ENCODE measurements at regions not wholly inside any gene's neighbourhood (a gene's known extent, or its start where the extent isn't known, plus 50 kb on each side); places are given as distances from the start of the nearest gene placed in this dataset.

DNA sequence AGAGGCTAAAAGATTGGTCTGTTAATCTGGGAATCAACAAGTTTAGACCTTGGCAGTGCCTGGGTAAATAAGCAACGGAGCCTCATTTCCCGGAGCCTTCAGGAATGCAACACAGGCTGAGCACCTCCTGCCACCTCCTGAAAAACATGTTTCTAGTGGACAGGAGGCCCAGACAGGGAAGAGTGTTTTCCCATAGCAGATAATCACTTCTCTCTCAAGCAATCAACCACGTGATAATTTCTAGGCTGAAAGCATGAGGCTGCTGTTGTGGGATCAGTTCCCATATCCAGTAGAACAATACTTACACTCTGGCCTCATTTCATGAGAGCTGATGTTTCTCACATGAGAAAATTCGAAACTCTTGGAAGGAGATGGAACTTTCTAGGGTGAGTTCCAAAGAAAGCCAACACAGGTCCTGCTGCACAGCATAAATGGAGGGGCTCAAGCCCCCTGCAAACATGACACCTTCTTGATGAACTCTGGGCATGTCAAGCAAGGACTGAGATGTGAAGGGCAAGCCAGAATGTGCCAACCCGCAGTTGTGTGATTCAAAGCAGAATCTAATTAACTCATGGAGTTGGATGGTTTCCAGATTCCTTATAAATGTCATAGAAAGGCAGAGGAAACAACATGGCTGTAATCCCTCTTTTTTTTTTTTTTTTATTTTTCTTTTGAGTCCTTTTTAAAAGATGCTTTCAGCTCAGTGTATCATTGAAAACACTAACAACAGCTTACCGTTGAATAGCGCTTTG lies 228.5 kb upstream of the SESN3 start:
- TF ChIP-seq TCF7L2 (IDR thresholded peaks at IDR 0.05; ENCODE audit: borderline replicate concordance, extremely low read depth, insufficient read depth, insufficient read length) (no peak), SP1 (IDR thresholded peaks at IDR 0.05; ENCODE audit: low read depth) (no peak), EGR1 (IDR thresholded peaks at IDR 0.05; ENCODE audit: low read depth) (no peak), EZH2phosphoT487 (IDR thresholded peaks at IDR 0.05; ENCODE audit: borderline replicate concordance) (no peak)
- TF ChIP-seq, protein P1, sequence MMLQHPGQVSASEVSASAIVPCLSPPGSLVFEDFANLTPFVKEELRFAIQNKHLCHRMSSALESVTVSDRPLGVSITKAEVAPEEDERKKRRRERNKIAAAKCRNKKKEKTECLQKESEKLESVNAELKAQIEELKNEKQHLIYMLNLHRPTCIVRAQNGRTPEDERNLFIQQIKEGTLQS (IDR thresholded peaks at IDR 0.05), result no peak
- Histone ChIP-seq H3K27ac (ENCODE audit: low read depth, low read length) (no peak overlapping the region), H3K9me2 (ENCODE audit: insufficient read depth) (no peaks in the 10 kb centered on the region), H3K4me1 (ENCODE audit: control insufficient read depth in 1 of 2, insufficient read depth in 2 of 2, low read length in 2 of 2) (no peaks in the 10 kb centered on the region), H3K27me3 (ENCODE audit: insufficient read depth, low read length) (no peaks in the 10 kb centered on the region), H3K36me3 (ENCODE audit: control insufficient read depth in 1 of 2, insufficient read depth in 2 of 2, low read length in 2 of 2) (no peaks in the 10 kb centered on the region), H2AFZ (ENCODE audit: low read depth, low read length, poor library complexity, severe bottlenecking) (no peak overlapping the region), H3K4me3 (replicated peaks in 1 of 2; ENCODE audit: low read depth in 1 of 2, low read length in 2 of 2) (no peak overlapping the region), H4K20me1 (ENCODE audit: insufficient read depth) (no peaks in the 10 kb centered on the region), H3K9ac (ENCODE audit: low read length) (no peak overlapping the region), H3K4me2 (ENCODE audit: low read length) (no peak overlapping the region), H3K79me2 (ENCODE audit: insufficient read depth, low read length) (no peaks in the 10 kb centered on the region), H3K9me3 (ENCODE audit: control insufficient read depth in 1 of 2, insufficient read depth in 1 of 2, low read depth in 1 of 2, low read length in 2 of 2) (no peaks in the 10 kb centered on the region)
- intact Hi-C loops (cut with micrococcal nuclease), result no loop called here
- CTCF ChIA-PET, result no interaction called here
- no peak for ATAC-seq
- POLR2A ChIA-PET, result no interaction called here
- DNase-seq (ENCODE audit: low read depth, low spot score), result no peak
- RAD21 ChIA-PET (ENCODE audit: low non-redundant PET in 1 of 2, low total read pairs in 2 of 2, uncharacterized antibody in 2 of 2, unreplicated experiment in 2 of 2), result no interaction called here
- BruUV-seq (replicated peaks), result no TSS peak

- H3K4me2 ChIP-seq (ENCODE audit: low read length), result no peak overlapping the region
- POLR2A ChIA-PET, result no interaction called here
- H3K4me3 ChIP-seq (replicated peaks in 1 of 2; ENCODE audit: low read depth in 1 of 2, low read length in 2 of 2), result no peak overlapping the region
- H3K4me1 ChIP-seq (ENCODE audit: control insufficient read depth in 1 of 2, insufficient read depth in 2 of 2, low read length in 2 of 2), result no peaks in the 10 kb centered on the region
- CTCF ChIA-PET, result no interaction called here
- H4K20me1 ChIP-seq (ENCODE audit: insufficient read depth), result no peaks in the 10 kb centered on the region
- no peaks in the 10 kb centered on the region for H3K27me3 ChIP-seq (ENCODE audit: insufficient read depth, low read length)
- BruUV-seq (replicated peaks), result no TSS peak
- no peak overlapping the region for H3K9ac ChIP-seq (ENCODE audit: low read length)
- no peak for ATAC-seq
- H3K79me2 ChIP-seq (ENCODE audit: insufficient read depth, low read length), result no peaks in the 10 kb centered on the region
- H3K27ac ChIP-seq (ENCODE audit: low read depth, low read length), result no peak overlapping the region
- H3K9me3 ChIP-seq (ENCODE audit: control insufficient read depth in 1 of 2, insufficient read depth in 1 of 2, low read depth in 1 of 2, low read length in 2 of 2), result no peaks in the 10 kb centered on the region
- no peak for DNase-seq (ENCODE audit: low read depth, low spot score)
- no peaks in the 10 kb centered on the region for H3K9me2 ChIP-seq (ENCODE audit: insufficient read depth)
- RAD21 ChIA-PET (ENCODE audit: low non-redundant PET in 1 of 2, low total read pairs in 2 of 2, uncharacterized antibody in 2 of 2, unreplicated experiment in 2 of 2), result no interaction called here
- no peak overlapping the region for H2AFZ ChIP-seq (ENCODE audit: low read depth, low read length, poor library complexity, severe bottlenecking)
- TF ChIP-seq, protein P2, sequence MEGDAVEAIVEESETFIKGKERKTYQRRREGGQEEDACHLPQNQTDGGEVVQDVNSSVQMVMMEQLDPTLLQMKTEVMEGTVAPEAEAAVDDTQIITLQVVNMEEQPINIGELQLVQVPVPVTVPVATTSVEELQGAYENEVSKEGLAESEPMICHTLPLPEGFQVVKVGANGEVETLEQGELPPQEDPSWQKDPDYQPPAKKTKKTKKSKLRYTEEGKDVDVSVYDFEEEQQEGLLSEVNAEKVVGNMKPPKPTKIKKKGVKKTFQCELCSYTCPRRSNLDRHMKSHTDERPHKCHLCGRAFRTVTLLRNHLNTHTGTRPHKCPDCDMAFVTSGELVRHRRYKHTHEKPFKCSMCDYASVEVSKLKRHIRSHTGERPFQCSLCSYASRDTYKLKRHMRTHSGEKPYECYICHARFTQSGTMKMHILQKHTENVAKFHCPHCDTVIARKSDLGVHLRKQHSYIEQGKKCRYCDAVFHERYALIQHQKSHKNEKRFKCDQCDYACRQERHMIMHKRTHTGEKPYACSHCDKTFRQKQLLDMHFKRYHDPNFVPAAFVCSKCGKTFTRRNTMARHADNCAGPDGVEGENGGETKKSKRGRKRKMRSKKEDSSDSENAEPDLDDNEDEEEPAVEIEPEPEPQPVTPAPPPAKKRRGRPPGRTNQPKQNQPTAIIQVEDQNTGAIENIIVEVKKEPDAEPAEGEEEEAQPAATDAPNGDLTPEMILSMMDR (IDR thresholded peaks at IDR 0.05 in 2 of 3, conservative IDR thresholded peaks at IDR 0.05 in 1 of 3; ENCODE audit: borderline replicate concordance in 1 of 3, insufficient read depth in 1 of 3, low read depth in 2 of 3, low read length in 2 of 3), result no peak
- TF ChIP-seq CEBPB (IDR thresholded peaks at IDR 0.05; ENCODE audit: low read depth) (no peak), POLR2AphosphoS5 (IDR thresholded peaks at IDR 0.05; ENCODE audit: low read depth, low read length) (no peak), SIN3A (IDR thresholded peaks at IDR 0.05; ENCODE audit: low read depth) (no peak)
- intact Hi-C loops (cut with micrococcal nuclease), result no loop called here
- no peaks in the 10 kb centered on the region for H3K36me3 ChIP-seq (ENCODE audit: control insufficient read depth in 1 of 2, insufficient read depth in 2 of 2, low read length in 2 of 2)
Observed at GRCh38 chr11:95456714-95457491, 225.9 kb upstream of the SESN3 start.

Measured in HCT116 (cell line).